Urinary bladder (tissue), 3 donors: ENCODE measurements at regions not wholly inside any gene's neighbourhood (a gene's known extent, or its start where the extent isn't known, plus 50 kb on each side); places are given as distances from the start of the nearest gene placed in this dataset.

ENCODE experiments used
- DNase-seq: peaks from one replicate; pipeline ENCODE4 v3.0.0-alpha.2; 2015; ENCODE audit errors: extremely low spot score
- H3K27ac ChIP-seq: one replicate; pipeline ENCODE4 v1.5.1; 2013; ENCODE audit warnings: low read depth, mild to moderate bottlenecking, moderate library complexity
- H3K36me3 ChIP-seq: one replicate; pipeline ENCODE4 v1.6.1; 2013; ENCODE audit warnings: mild to moderate bottlenecking, moderate library complexity; ENCODE audit not compliant: insufficient read depth
- H3K4me1 ChIP-seq: one replicate; pipeline ENCODE4 v1.6.1; 2013; ENCODE audit warnings: mild to moderate bottlenecking, moderate library complexity; ENCODE audit not compliant: insufficient read depth
- H3K4me3 ChIP-seq: one replicate; pipeline ENCODE4 v1.5.1; 2013; ENCODE audit warnings: low read depth, low read length
- WGBS: extraction: QIAGEN DNeasy Blood & Tissue Kit; methylation state at CpG from one replicate; pipeline ENCODE4 v1.1.7; 2013; 5-methylcytosine and 5-hydroxymethylcytosine counted together
- donor health status: healthy with polysubstance abuse.
- donor health status: healthy.

DNA sequence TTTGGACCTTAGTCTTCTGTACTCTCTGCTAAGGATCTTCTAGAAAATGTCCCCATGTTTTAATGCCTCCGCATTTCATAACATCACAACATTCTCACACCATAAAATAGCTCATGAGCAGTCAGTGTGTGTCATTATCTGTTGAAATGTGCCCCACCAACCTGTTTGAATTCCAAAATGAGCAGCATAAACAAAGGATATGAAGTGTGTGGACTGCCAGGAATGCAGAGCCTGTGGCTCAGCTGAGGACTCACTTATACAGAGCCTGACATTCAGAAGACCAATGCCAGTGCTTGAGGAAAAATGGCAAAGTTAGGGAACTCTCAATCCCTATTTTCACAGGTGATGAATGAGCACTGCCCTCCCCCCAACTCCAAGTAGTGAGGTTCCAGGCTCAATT, 621.4 kb downstream of the POM121L12 start:
- H3K4me1 ChIP-seq: no peaks in the 10 kb centered on the region
- H3K36me3 ChIP-seq: no peaks in the 10 kb centered on the region
- WGBS: 86% methylated on average over 1 of the region's 1 CpG
- H3K4me3 ChIP-seq: no peak overlapping the region
- no peak for DNase-seq
- no peak overlapping the region for H3K27ac ChIP-seq

DNA sequence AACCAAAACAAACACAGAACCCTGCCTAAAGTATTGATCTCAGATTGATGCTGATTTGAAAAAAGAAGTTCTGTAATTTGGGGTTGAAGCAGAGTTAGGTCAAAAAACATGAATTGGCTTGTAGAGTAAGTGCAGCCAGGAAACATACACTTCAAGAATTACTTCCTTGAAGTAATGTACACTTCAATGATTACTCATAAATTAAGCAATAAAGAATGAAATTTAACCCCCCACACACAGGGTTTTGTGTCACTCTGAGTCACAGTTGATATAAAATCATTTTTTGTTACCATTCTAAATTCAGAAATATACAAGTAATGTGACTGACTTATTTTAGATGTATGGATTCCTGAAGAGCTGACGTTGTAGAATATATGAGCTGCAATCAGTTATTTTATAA, 622.2 kb downstream of the POM121L12 start:
- no peaks in the 10 kb centered on the region for H3K4me1 ChIP-seq
- no peaks in the 10 kb centered on the region for H3K36me3 ChIP-seq
- WGBS: 74% methylated on average over 1 of the region's 1 CpG
- no peak overlapping the region for H3K4me3 ChIP-seq
- DNase-seq: no peak
- no peak overlapping the region for H3K27ac ChIP-seq

GRCh38 chr7:53658951-53659350, 623.5 kb downstream of the POM121L12 start:
- H3K4me3 ChIP-seq: no peak overlapping the region
- no peak overlapping the region for H3K27ac ChIP-seq
- no peaks in the 10 kb centered on the region for H3K4me1 ChIP-seq
- WGBS: 92% methylated on average over 3 of the region's 3 CpGs
- DNase-seq: no peak
- H3K36me3 ChIP-seq: no peaks in the 10 kb centered on the region

GRCh38 chr7:53661645-53662217, 626.3 kb downstream of the POM121L12 start:
- Histone ChIP-seq H3K4me1 (no peaks in the 10 kb centered on the region), H3K36me3 (no peaks in the 10 kb centered on the region), H3K4me3 (no peak overlapping the region), H3K27ac (no peak overlapping the region)
- no peak for DNase-seq
- 80% methylated on average over 4 of the region's 4 CpGs for WGBS

GRCh38 chr7:53672681-53673080, 637.2 kb downstream of the POM121L12 start:
- DNase-seq: no peak
- WGBS: 58% methylated on average over 1 of the region's 1 CpG
- Histone ChIP-seq H3K27ac (no peak overlapping the region), H3K4me3 (no peak overlapping the region), H3K4me1 (no peaks in the 10 kb centered on the region), H3K36me3 (no peaks in the 10 kb centered on the region)

- WGBS: 98% methylated on average over 1 of the region's 1 CpG
- no peak overlapping the region for H3K4me3 ChIP-seq
- H3K4me1 ChIP-seq: no peaks in the 10 kb centered on the region
- no peaks in the 10 kb centered on the region for H3K36me3 ChIP-seq
- no peak for DNase-seq
- H3K27ac ChIP-seq: no peak overlapping the region
Measured at GRCh38 chr7:53675835-53676234, 640.4 kb downstream of the POM121L12 start.

- no peak overlapping the region for H3K4me3 ChIP-seq
- no peak overlapping the region for H3K27ac ChIP-seq
- H3K36me3 ChIP-seq: no peaks in the 10 kb centered on the region
- DNase-seq: no peak
- 95% methylated on average over 3 of the region's 3 CpGs for WGBS
- no peaks in the 10 kb centered on the region for H3K4me1 ChIP-seq
Measured at GRCh38 chr7:53684693-53685092, 649.3 kb downstream of the POM121L12 start.

GRCh38 chr7:53690411-53690810, 655.0 kb downstream of the POM121L12 start:
- no peak overlapping the region for H3K4me3 ChIP-seq
- H3K27ac ChIP-seq: no peak overlapping the region
- no peaks in the 10 kb centered on the region for H3K4me1 ChIP-seq
- 92% methylated on average over 2 of the region's 2 CpGs for WGBS
- no peak for DNase-seq
- no peaks in the 10 kb centered on the region for H3K36me3 ChIP-seq

GRCh38 chr7:53697913-53698312, 662.5 kb downstream of the POM121L12 start:
- no peak for DNase-seq
- 61% methylated on average over 1 of the region's 1 CpG for WGBS

DNA sequence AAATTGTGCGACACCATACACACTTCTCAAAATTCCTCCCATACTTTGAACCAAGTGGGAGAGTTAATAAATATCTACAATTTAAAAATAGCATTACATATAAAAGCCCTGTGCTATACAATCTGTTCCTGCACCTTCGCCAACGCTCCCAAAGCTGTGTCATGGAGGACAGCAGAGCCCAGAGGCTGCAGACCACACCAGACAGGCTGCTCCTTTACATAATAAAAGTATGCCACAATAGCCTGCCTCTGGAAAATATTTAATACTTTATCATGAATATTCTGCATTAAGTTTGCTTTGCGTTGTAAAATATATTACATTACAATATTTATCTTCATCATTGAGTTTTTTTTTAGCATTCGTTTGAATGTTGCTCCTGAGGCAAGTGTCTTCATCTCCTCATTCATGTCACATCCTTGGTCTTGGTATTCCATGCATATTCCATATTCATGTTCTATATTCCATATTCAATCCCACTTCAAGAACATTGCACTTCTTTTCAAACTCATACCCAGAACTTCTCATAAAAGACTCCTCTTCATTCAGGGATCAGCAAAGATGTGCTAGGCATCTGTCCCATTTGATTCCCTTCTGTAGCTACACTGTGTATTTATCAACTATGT, 663.9 kb downstream of the POM121L12 start:
- Histone ChIP-seq H3K36me3 (no peaks in the 10 kb centered on the region), H3K27ac (no peak overlapping the region), H3K4me3 (no peak overlapping the region), H3K4me1 (no peaks in the 10 kb centered on the region)
- WGBS: 93% methylated on average over 5 of the region's 5 CpGs
- DNase-seq: no peak

More at GRCh38 chr7:53697913-53698312, 662.5 kb downstream of the POM121L12 start:
- H3K4me1 ChIP-seq: no peaks in the 10 kb centered on the region
- H3K27ac ChIP-seq: no peak overlapping the region
- no peak overlapping the region for H3K4me3 ChIP-seq
- H3K36me3 ChIP-seq: no peaks in the 10 kb centered on the region

- Histone ChIP-seq H3K4me1 (no peaks in the 10 kb centered on the region), H3K27ac (no peak overlapping the region), H3K4me3 (no peak overlapping the region), H3K36me3 (no peaks in the 10 kb centered on the region)
- DNase-seq: no peak
- WGBS: 86% methylated on average over 3 of the region's 3 CpGs
Measured at GRCh38 chr7:53719122-53719521, 683.7 kb downstream of the POM121L12 start.

GRCh38 chr7:53740971-53741370, 705.5 kb downstream of the POM121L12 start:
- Histone ChIP-seq H3K4me3 (no peak overlapping the region), H3K4me1 (no peaks in the 10 kb centered on the region), H3K27ac (no peak overlapping the region), H3K36me3 (no peaks in the 10 kb centered on the region)
- no peak for DNase-seq
- 94% methylated on average over 6 of the region's 6 CpGs for WGBS

DNA sequence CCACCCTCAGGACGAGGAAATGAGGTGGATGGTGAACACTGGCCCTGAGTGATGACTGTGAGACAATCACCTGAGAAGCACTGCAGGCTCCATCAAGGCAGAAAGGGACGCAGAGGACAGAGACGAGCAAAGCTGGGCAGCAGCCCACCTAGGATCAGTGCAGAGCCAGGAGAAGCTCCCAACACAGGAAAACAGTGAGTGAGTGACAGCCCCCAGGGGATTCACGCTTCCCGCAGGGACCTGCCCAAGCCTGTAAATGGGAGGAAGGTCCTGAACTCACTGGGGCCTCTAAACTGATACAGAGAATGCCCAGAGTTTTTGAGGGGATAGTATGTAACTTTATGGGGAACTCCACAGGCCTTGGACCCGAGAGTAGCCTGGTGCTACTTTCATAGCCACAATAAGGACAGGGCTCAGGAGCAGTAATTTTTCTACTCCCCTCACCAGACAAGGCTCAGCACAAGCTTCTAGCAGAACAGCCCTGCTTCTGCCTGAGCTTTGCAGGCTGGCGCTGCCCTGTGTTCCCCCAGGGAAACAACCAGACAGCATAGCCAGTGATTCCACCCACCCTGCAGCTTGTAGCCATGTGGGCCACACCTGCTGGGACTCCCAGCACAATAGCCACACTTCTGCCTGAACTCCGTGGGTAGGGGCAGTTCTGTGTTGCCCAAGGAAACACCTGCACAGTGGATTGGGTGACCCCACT, 708.4 kb downstream of the POM121L12 start:
- Histone ChIP-seq H3K4me1 (no peaks in the 10 kb centered on the region), H3K36me3 (no peaks in the 10 kb centered on the region), H3K27ac (no peak overlapping the region), H3K4me3 (no peak overlapping the region)
- no peak for DNase-seq
- 76% methylated on average over 8 of the region's 8 CpGs for WGBS

- Histone ChIP-seq H3K36me3 (no peaks in the 10 kb centered on the region), H3K4me3 (no peak overlapping the region), H3K27ac (no peak overlapping the region), H3K4me1 (no peaks in the 10 kb centered on the region)
- WGBS: 86% methylated on average over 4 of the region's 4 CpGs
- DNase-seq: no peak
Measured at GRCh38 chr7:53744403-53744760, 708.9 kb downstream of the POM121L12 start.
